H9 (cell line): ENCODE measurements at regions not wholly inside any gene's neighbourhood (a gene's known extent, or its start where the extent isn't known, plus 50 kb on each side); places are given as distances from the start of the nearest gene placed in this dataset.

Experiments used
- DNase-seq: peaks from one replicate; pipeline ENCODE4 v3.0.0-alpha.2; 2017
- H2AFZ ChIP-seq: one replicate; pipeline ENCODE4 v1.6.1; 2013; ENCODE audit warnings: mild to moderate bottlenecking, low read length, control low read depth, moderate library complexity
- H2AK5ac ChIP-seq: 2 replicates; pipeline ENCODE4 v1.6.1; 2013; ENCODE audit warnings: low read length, control low read depth, mixed read lengths; ENCODE audit not compliant: insufficient read length
- H2BK120ac ChIP-seq: one replicate; pipeline ENCODE4 v1.6.1; 2013; ENCODE audit warnings: low read depth, mild to moderate bottlenecking, low read length, control low read depth, inconsistent platforms; ENCODE audit not compliant: poor library complexity, severe bottlenecking
- H2BK12ac ChIP-seq: 2 replicates; pipeline ENCODE4 v1.6.1; 2013; ENCODE audit warnings: low read length, control low read depth, mixed read lengths, low read depth; ENCODE audit not compliant: insufficient read length
- H2BK15ac ChIP-seq: 2 replicates; pipeline ENCODE4 v1.6.1; 2013; ENCODE audit warnings: low read depth, low read length, control low read depth
- H2BK20ac ChIP-seq: one replicate; pipeline ENCODE4 v1.6.1; 2013; ENCODE audit warnings: low read depth, mild to moderate bottlenecking, low read length, control low read depth, inconsistent platforms; ENCODE audit not compliant: poor library complexity, severe bottlenecking
- H2BK5ac ChIP-seq: 2 replicates; pipeline ENCODE4 v1.6.1; 2013; ENCODE audit warnings: low read length, control low read depth, mixed read lengths; ENCODE audit not compliant: insufficient read length
- H3K14ac ChIP-seq: 2 replicates; pipeline ENCODE4 v1.6.1; 2013; ENCODE audit warnings: low read length, control low read depth; ENCODE audit not compliant: insufficient read depth
- H3K18ac ChIP-seq: 2 replicates; pipeline ENCODE4 v1.6.1; 2013; ENCODE audit warnings: low read depth, mild to moderate bottlenecking, mixed read lengths, low read length, control low read depth; ENCODE audit not compliant: insufficient read length
- H3K23ac ChIP-seq: 2 replicates; pipeline ENCODE4 v1.6.1; 2013; ENCODE audit warnings: low read length, control low read depth, mixed read lengths, low read depth; ENCODE audit not compliant: insufficient read length
- H3K23me2 ChIP-seq: 2 replicates; pipeline ENCODE4 v1.6.1; 2013; ENCODE audit warnings: low read depth, mild to moderate bottlenecking, mixed read lengths, low read length, control low read depth; ENCODE audit not compliant: insufficient read length, poor library complexity, severe bottlenecking
- H3K27ac ChIP-seq: 2 replicates; pipeline ENCODE4 v1.5.1; 2013; ENCODE audit warnings: low read length, control low read depth, mixed read lengths, low read depth; ENCODE audit not compliant: insufficient read length
- H3K27me3 ChIP-seq: 2 replicates; pipeline ENCODE4 v1.6.1; 2013; ENCODE audit warnings: low read length, control low read depth, inconsistent platforms; ENCODE audit not compliant: insufficient read depth
- H3K4ac ChIP-seq: 2 replicates; pipeline ENCODE4 v1.6.1; 2013; ENCODE audit warnings: low read depth, mild to moderate bottlenecking, control low read depth, inconsistent platforms, low read length, moderate library complexity
- H3K4me1 ChIP-seq: 2 replicates; pipeline ENCODE4 v1.6.1; 2013; ENCODE audit warnings: low read length, control low read depth, inconsistent platforms; ENCODE audit not compliant: insufficient read depth
- H3K4me2 ChIP-seq: 2 replicates; pipeline ENCODE4 v1.6.1; 2013; ENCODE audit warnings: low read length, control low read depth, mixed read lengths; ENCODE audit not compliant: insufficient read length, insufficient read depth
- H3K56ac ChIP-seq: 2 replicates; pipeline ENCODE4 v1.6.1; 2013; ENCODE audit warnings: low read depth, mild to moderate bottlenecking, mixed read lengths, low read length, control low read depth; ENCODE audit not compliant: insufficient read length
- H3K79me1 ChIP-seq: 2 replicates; pipeline ENCODE4 v1.6.1; 2013; ENCODE audit warnings: low read depth, mild to moderate bottlenecking, moderate library complexity, low read length, control low read depth, inconsistent platforms; ENCODE audit not compliant: insufficient read depth, poor library complexity, severe bottlenecking
- H3K79me2 ChIP-seq: 2 replicates; pipeline ENCODE4 v1.6.1; 2013; ENCODE audit warnings: low read length, control low read depth, inconsistent platforms; ENCODE audit not compliant: insufficient read depth
- H3K9ac ChIP-seq: 2 replicates; pipeline ENCODE4 v1.6.1; 2013; ENCODE audit warnings: low read length, control low read depth, mixed read lengths; ENCODE audit not compliant: insufficient read length; ENCODE audit errors: extremely low read depth
- H3K9me3 ChIP-seq: one replicate; pipeline ENCODE4 v1.6.1; 2013; ENCODE audit warnings: low read depth, low read length, inconsistent platforms; ENCODE audit not compliant: control insufficient read depth
- H3T11ph ChIP-seq: one replicate; pipeline ENCODE4 v1.6.1; 2013; ENCODE audit warnings: mild to moderate bottlenecking, low read length, control low read depth, inconsistent platforms
- H4K20me1 ChIP-seq: one replicate; pipeline ENCODE4 v1.6.1; 2013; ENCODE audit not compliant: control insufficient read depth, insufficient read length, insufficient read depth
- H4K5ac ChIP-seq: 2 replicates; pipeline ENCODE4 v1.6.1; 2013; ENCODE audit warnings: low read depth, mild to moderate bottlenecking, mixed read lengths, low read length, control low read depth; ENCODE audit not compliant: insufficient read length
- H4K8ac ChIP-seq: replicated peaks from 2 replicates; pipeline ENCODE4 v1.6.1; 2013; ENCODE audit warnings: low read length, control low read depth, mixed read lengths, low read depth; ENCODE audit not compliant: insufficient read length
- H4K91ac ChIP-seq: 2 replicates; pipeline ENCODE4 v1.6.1; 2013; ENCODE audit warnings: low read depth, mild to moderate bottlenecking, moderate library complexity, mixed read lengths, low read length, control low read depth; ENCODE audit not compliant: insufficient read length
- H3K27ac Mint-ChIP-seq, 3 experiments: 2 replicates in 2 of 3; 3 replicates in 1 of 3; pipeline ENCODE4 v1.8.0; 2020 to 2021; ENCODE audit warnings: mixed read lengths in 3 of 3, mild to moderate bottlenecking in 1 of 3, moderate library complexity in 1 of 3
- H3K27me3 Mint-ChIP-seq: 2 replicates; pipeline ENCODE4 v1.8.0; 2021; ENCODE audit warnings: low read depth, mild to moderate bottlenecking, moderate library complexity, mixed read lengths
- H3K36me3 Mint-ChIP-seq, 3 experiments: 2 replicates in 2 of 3; 3 replicates in 1 of 3; pipeline ENCODE4 v1.8.0; 2020 to 2021; ENCODE audit warnings: low read depth in 3 of 3, mixed read lengths in 3 of 3; ENCODE audit not compliant: insufficient read depth in 1 of 3
- H3K4me1 Mint-ChIP-seq, 2 experiments: 2 replicates each; pipeline ENCODE4 v1.8.0; 2020; ENCODE audit warnings: mixed read lengths in 2 of 2
- H3K4me3 Mint-ChIP-seq, 2 experiments: 2 replicates in 1 of 2; 3 replicates in 1 of 2; pipeline ENCODE4 v1.8.0; 2020 to 2021; ENCODE audit warnings: mild to moderate bottlenecking in 2 of 2, mixed read lengths in 2 of 2, moderate library complexity in 1 of 2
- H3K9me3 Mint-ChIP-seq, 2 experiments: 2 replicates in 1 of 2; 3 replicates in 1 of 2; pipeline ENCODE4 v1.8.0; 2020; ENCODE audit warnings: mild to moderate bottlenecking in 2 of 2, mixed read lengths in 2 of 2, moderate library complexity in 1 of 2
- CTCF ChIP-seq: fragments of 200-600 bp; sonication (generic); conservative IDR thresholded peaks from 3 replicates; pipeline ENCODE4 v1.8.0; 2021; ENCODE audit warnings: antibody characterized with exemption, mild to moderate bottlenecking
- WGBS: extraction: QIAGEN DNeasy Blood & Tissue Kit; methylation state at CpG from one replicate; pipeline ENCODE4 v1.1.7; 2013; ENCODE audit warnings: missing lambda C conversion rate, low lambda C conversion rate, mixed read lengths; ENCODE audit not compliant: insufficient read length; ENCODE audit errors: extremely low coverage; 5-methylcytosine and 5-hydroxymethylcytosine counted together

- no peaks in the 10 kb centered on the region for H3K9me3 Mint-ChIP-seq
- no CpG with 5 or more reads among the region's 2 CpGs for WGBS
Observed at GRCh38 chr5:169499990-169500505, 83.5 kb upstream of the SPDL1 start.

More at GRCh38 chr5:169499990-169500505, 83.5 kb upstream of the SPDL1 start:
- Histone ChIP-seq H3T11ph (no peak overlapping the region), H3K79me1 (no peaks in the 10 kb centered on the region), H3K23me2 (no peaks in the 10 kb centered on the region), H3K56ac (no peak overlapping the region), H3K4ac (no peak overlapping the region), H3K27ac (no peak overlapping the region), H3K27me3 (no peaks in the 10 kb centered on the region), H3K18ac (no peak overlapping the region), H3K9me3 (no peaks in the 10 kb centered on the region), H3K4me2 (no peak overlapping the region), H2BK15ac (no peak overlapping the region), H4K20me1 (no peaks in the 10 kb centered on the region), H4K8ac (no peak overlapping the region), H3K79me2 (no peaks in the 10 kb centered on the region), H4K5ac (no peak overlapping the region), H2BK12ac (no peak overlapping the region), H2AFZ (no peak overlapping the region), H3K23ac (no peak overlapping the region), H2BK120ac (no peak overlapping the region), H3K14ac (no peak overlapping the region), H2BK5ac (no peak overlapping the region), H3K4me1 (no peaks in the 10 kb centered on the region), H3K9ac (no peak overlapping the region), H4K91ac (no peak overlapping the region), H2AK5ac (no peak overlapping the region), H2BK20ac (no peak overlapping the region)
- no peak for DNase-seq
- H3K27me3 Mint-ChIP-seq, result no peaks in the 10 kb centered on the region; the same call in none of the 2 replicates
- H3K27ac Mint-ChIP-seq, result no peak overlapping the region
- H3K4me3 Mint-ChIP-seq, result no peak overlapping the region
- no peaks in the 10 kb centered on the region for H3K36me3 Mint-ChIP-seq
- no peaks in the 10 kb centered on the region for H3K4me1 Mint-ChIP-seq
- no peak for TF ChIP-seq CTCF
